GM19395 (cell line): ENCODE measurements at regions not wholly inside any gene's neighbourhood (a gene's known extent, or its start where the extent isn't known, plus 50 kb on each side); places are given as distances from the start of the nearest gene placed in this dataset.
"Not testable (repeated sequence)": the region's sequence is repeated elsewhere in the genome, so short reads cannot be mapped to it uniquely, and the experiment has no call there.

Experiments
- ATAC-seq: cut with Tn5 transposase; IDR thresholded peaks from one replicate; pipeline ENCODE4 v1.9.1; 2021; ENCODE audit warnings: mild to moderate bottlenecking, moderate library complexity; ENCODE audit not compliant: unreplicated experiment

GRCh38 chr13:66154976-66155375, 1075.2 kb downstream of the PCDH9 start:
- no peak for ATAC-seq

- no peak for ATAC-seq
Measured at GRCh38 chr13:66154354-66154753, 1075.8 kb downstream of the PCDH9 start.

- ATAC-seq: no peak
Measured at GRCh38 chr13:66152596-66152995, 1077.5 kb downstream of the PCDH9 start.

GRCh38 chr13:66144357-66144756, 1085.8 kb downstream of the PCDH9 start:
- not testable (repeated sequence) for ATAC-seq

GRCh38 chr13:66139701-66140100, 1090.4 kb downstream of the PCDH9 start:
- peak; percentile 28 for ATAC-seq

- ATAC-seq: no peak
Measured at GRCh38 chr13:66139250-66139649, 1090.9 kb downstream of the PCDH9 start.

GRCh38 chr13:66138172-66138811, 1091.8 kb downstream of the PCDH9 start:
- ATAC-seq: peak; percentile 93

GRCh38 chr13:66137384-66137783, 1092.8 kb downstream of the PCDH9 start:
- ATAC-seq: peak; percentile 16

- ATAC-seq: peak; percentile 96
Measured at GRCh38 chr13:66128692-66129269, 1101.4 kb downstream of the PCDH9 start.

GRCh38 chr13:66128201-66128600, 1101.9 kb downstream of the PCDH9 start:
- ATAC-seq: peak; percentile 18

- no peak for ATAC-seq
Measured at GRCh38 chr13:66117563-66117962, 1112.6 kb downstream of the PCDH9 start.

GRCh38 chr13:66113882-66114526, 1116.1 kb downstream of the PCDH9 start:
- ATAC-seq: no peak

- no peak for ATAC-seq
Measured at GRCh38 chr13:66111628-66112027, 1118.5 kb downstream of the PCDH9 start.

GRCh38 chr13:66106246-66106645, 1123.9 kb downstream of the PCDH9 start:
- no peak for ATAC-seq

- ATAC-seq: no peak
Measured at GRCh38 chr13:66102864-66103263, 1127.3 kb downstream of the PCDH9 start.

GRCh38 chr13:66099825-66100224, 1130.3 kb downstream of the PCDH9 start:
- ATAC-seq: no peak

GRCh38 chr13:66098931-66099628, 1131.1 kb downstream of the PCDH9 start:
- no peak for ATAC-seq

- ATAC-seq: no peak
Measured at GRCh38 chr13:66089711-66090110, 1140.4 kb downstream of the PCDH9 start.

- no peak for ATAC-seq
Measured at GRCh38 chr13:66087269-66087710, 1142.8 kb downstream of the PCDH9 start.

- no peak for ATAC-seq
Measured at GRCh38 chr13:66077132-66077689, 1152.9 kb downstream of the PCDH9 start.

GRCh38 chr13:66076417-66076816, 1153.7 kb downstream of the PCDH9 start:
- ATAC-seq: no peak
